ENCODE measurements at regions not wholly inside any gene's neighbourhood (a gene's known extent, or its start where the extent isn't known, plus 50 kb on each side); places are given as distances from the start of the nearest gene placed in this dataset.
"Not testable (repeated sequence)": the region's sequence is repeated elsewhere in the genome, so short reads cannot be mapped to it uniquely, and the experiment has no call there.

DNA sequence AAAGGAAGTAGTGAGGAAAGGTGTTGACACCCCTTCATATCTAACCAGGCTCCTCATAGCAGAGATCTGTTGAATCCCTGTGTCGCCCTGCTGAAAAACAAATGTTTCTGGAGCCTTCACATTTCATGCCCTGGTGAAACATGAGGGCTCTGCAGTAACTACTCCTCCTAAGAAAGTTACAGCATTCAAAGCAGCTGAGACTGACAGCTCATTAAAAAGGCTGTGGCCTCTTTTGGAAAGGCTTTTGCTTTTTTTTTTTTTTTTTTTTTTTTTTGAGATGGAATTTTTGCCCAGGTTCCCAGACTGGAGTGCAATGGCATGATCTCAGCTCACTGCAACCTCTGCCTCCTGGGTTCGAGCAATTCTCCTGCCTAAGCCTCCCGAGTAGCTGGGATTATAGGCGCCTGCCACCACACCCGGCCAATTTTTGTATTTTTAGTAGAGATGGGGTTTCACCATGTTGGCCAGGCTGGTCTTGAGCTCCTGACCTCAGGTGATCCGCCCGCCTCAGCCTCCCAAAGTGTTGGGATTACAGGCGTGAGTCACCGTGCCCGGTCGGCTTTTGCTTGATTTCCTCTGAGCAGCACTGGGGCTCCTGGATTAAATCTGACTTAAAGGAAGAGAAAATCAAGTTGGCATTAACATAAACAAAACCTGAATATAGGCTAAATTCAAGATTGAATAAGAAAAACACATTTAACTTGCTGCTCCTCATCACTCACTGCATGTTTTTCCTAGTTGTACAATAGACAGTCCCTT, 112.9 kb downstream of the PCSK1 start:
- not testable (repeated sequence) for DNase-seq (ENCODE audit: low spot score)

DNA sequence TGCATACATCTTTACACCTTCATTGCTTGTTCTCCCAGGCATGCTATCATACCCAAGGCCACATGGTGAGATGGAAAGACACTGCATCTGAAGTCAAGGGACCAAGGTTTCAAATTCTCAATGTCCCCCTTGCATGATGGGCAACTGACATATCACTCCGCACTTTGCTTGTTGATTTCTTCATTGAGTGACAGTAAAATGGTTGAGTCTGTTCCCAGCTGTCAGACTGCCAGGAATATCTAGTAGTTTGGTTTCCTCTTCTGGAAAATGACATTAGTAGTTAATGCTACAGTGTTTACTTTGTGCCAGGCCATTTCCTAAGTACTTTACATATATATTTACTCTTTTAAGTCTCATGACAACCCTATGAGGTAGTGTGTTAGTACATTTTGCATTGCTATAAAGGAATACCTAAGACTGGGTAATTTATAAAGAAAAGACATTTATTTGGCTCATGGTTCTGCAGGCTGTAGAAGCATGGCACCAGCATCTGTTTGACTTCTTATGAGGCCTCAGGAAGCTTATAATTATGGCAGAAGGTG, 114.4 kb downstream of the PCSK1 start:
- DNase-seq (ENCODE audit: low spot score), result no peak

DNA sequence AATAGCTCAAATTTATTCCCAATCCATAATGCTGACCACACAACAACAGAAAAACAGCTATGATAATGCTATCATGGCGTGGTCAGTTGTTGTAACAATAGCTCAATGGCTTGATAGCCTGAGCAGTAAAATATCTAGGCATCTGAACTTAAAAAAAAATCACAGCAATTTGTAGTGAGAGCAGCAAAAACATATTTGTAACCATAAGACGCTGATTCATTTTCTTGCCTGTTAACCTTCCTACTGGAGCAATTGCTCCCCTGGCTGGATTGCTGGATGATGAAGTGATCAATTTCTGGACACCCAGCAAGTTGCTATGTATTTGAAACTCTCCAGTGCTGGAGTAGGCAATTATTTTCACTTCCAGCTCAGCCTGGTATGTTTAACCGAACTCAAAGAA, 115.1 kb downstream of the PCSK1 start:
- DNase-seq (ENCODE audit: low spot score), result no peak

DNA sequence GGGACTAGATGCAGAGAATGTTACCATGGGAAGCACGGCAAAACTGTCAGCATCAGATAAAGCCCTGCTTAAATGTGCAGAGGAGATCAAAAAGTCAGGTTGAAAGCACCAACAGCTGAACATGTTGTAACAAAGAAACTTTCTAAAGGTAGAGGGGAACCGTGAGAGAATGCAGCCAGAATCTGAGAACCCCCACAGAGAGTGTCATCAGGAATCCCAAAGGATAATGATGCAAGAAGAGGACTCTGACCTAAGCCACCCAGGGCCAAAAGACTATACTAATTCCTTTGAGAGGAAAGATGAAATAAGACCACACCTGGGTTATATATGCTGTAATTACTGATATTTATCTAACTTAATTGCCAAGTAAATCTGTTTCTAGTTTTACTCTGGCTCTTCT, 116.6 kb downstream of the PCSK1 start:
- DNase-seq (ENCODE audit: low spot score), result no peak

DNA sequence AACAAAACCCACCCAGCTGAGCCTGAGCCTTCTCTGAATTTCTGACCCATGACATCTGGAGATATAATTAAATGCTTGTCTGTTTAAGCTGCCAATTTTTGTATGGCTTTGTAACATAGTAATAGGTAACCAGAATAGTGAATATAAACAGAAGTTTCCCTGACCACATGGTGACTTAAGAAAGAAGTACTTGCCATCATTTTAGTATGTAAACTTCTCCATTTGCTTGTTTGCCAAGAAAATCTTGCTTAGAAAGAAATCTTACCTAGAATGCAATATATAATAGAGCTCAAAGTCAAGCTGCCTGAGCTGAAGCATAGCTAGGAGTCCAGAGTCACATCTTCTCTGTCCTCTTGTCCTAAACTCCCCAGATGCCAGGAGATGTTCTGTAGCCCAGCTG, 117.0 kb downstream of the PCSK1 start:
- no peak for DNase-seq (ENCODE audit: low spot score)

DNA sequence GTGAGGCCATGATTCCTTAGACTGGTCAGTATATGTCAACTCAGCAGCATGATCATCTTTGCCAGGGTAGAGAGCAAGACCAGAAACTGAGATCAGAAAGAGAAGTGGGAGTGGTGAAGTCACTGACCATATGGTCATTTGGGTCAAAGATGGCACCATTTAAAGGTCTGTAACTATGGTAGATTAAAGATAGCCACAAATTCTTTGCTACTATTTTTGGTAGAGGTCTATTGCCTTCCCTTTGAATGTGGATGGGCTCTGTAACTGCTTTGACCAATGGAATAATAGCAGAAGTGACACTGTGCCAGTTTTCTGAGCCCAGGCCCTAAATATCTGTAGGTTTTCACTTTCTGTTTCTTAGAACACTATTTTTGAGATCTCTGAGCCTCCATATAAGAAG, 117.6 kb downstream of the PCSK1 start:
- no peak for DNase-seq (ENCODE audit: low spot score)

DNA sequence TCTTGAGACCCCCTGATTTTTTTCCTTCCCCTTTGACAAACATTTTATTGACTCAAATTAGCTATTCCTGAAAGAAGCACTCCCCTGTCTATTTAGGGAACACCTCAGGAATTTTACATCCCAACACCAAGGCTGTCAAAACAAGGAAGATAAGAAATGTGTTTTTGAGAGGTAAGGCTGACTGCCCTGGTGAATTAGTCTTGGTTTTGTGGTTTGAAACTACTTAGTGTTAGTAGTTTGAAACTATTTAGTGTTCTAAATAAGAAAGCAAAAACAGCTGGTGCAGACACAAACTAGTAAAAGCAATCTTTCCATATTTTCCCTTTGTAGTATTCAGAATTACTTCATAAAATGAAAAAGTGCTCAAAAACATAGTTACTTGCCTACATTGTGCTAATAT, 120.7 kb downstream of the PCSK1 start:
- no peak for DNase-seq (ENCODE audit: low spot score)

DNA sequence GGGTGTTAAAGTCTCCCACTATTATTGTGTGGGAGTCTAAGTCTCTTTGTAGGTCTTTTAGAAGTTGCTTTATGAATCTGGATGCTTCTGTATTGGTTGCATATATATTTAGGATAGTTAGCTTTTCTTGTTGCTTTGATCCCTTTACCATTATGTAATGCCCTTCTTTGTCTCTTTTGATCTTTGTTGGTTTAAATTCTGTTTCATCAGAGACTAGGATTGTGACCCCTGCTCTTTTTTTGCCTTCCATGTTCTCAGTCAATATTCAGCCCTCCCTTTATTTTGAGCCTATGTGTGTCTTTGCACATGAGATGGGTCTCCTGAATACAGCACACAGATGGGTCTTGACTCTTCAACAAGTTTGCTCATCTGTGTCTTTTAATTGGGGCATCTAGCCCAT, 126.0 kb downstream of the PCSK1 start:
- not testable (repeated sequence) for DNase-seq (ENCODE audit: low spot score)

DNA sequence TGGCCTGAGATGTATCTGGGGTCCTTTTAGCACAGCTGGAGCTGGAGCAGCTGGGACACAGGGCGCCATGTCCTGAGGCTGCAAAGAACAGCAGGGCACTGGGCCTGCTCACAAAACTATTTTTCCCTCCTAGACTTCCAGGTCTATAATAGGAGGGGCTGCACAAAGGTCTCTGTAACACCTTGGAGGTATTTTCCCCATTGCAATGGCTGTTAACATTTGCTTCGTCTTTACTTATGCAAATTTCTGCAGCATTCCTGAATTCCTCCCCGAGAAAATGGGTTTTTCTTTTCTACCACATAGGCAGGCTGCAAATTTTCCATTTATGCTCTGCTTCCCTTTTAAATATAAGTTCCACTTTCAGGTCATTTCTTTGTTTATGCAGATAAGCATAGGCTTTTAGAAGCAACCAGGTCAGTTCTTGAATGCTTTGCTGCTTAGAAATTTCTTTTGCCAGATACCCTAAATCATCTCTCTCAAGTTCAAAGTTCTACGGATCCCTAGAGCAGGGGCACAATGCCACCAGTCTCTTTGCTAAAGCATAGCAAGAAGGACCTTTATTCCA, 130.8 kb downstream of the PCSK1 start:
- no peak for DNase-seq (ENCODE audit: low spot score)

DNA sequence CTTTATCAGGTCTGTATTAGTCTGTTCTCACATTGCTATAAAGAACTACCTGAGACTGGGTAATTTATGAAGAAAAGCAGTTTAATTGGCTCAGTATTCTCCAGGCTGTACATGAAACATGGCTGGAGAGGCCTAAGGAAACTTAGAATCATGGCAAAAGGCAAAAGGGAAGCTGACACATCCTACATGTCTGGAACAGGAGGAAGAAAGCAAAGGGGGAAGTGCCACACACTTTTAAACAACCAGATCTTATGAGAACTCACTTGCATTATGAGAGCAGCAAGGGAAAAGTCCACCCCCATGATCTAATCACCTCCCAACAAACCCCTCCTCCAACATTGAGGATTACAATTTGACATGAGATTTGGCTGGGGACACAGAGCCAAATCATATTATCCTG, 132.1 kb downstream of the PCSK1 start:
- DNase-seq (ENCODE audit: low spot score), result no peak

DNA sequence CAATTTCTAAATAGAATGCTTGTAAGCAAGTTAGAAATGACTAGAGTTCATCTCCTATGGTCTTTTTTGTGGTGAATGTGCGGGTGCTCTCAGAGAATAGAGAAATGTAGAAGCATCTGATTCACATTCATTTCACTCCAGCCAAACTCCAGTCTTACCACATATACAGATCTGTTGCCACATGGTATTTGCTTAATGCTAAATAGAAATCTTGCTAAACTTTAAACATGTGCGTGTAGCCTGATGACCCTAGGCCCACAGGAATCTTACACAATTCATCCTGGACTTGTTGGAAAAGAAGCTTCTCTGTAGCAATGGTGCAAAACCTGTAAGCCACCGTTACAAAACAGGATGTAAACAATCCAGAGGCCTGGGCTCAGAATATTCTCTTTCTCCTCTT, 135.2 kb downstream of the PCSK1 start:
- no peak for DNase-seq (ENCODE audit: low spot score)

DNA sequence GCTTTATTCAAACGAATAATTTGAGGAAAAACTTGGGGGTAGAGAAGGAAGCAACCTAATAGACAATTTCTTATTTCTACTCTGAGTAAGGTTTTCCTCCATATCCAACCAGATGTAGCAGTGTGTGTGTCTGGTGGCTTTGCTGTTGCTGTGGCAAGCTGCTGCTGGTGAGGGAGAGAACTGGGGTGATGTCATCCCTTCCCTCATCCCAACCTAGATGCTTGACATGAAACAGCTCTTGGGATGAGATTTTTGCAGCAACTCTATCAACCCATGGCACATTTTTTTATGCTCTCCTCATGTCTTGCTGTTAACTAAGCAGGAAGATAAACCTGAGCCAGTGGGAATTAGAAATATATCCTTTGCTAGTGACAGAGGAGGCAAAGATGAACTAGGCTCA, 135.8 kb downstream of the PCSK1 start:
- no peak for DNase-seq (ENCODE audit: low spot score)

DNA sequence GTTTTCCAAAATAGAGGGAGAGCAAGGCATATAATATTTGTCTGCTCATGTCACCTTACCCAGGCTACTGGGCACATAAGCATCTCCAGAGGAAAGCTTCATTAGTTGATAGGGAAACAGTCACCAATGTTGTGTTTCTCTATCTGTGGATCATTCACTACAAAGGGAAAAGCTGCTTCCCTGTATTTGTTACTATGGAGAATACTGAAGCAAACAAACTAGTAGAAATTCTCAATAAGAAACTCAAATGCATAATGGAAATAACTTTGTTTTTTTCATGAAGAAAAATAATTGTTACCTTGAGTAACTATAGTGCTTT, 138.2 kb downstream of the PCSK1 start:
- DNase-seq (ENCODE audit: low spot score), result no peak

DNA sequence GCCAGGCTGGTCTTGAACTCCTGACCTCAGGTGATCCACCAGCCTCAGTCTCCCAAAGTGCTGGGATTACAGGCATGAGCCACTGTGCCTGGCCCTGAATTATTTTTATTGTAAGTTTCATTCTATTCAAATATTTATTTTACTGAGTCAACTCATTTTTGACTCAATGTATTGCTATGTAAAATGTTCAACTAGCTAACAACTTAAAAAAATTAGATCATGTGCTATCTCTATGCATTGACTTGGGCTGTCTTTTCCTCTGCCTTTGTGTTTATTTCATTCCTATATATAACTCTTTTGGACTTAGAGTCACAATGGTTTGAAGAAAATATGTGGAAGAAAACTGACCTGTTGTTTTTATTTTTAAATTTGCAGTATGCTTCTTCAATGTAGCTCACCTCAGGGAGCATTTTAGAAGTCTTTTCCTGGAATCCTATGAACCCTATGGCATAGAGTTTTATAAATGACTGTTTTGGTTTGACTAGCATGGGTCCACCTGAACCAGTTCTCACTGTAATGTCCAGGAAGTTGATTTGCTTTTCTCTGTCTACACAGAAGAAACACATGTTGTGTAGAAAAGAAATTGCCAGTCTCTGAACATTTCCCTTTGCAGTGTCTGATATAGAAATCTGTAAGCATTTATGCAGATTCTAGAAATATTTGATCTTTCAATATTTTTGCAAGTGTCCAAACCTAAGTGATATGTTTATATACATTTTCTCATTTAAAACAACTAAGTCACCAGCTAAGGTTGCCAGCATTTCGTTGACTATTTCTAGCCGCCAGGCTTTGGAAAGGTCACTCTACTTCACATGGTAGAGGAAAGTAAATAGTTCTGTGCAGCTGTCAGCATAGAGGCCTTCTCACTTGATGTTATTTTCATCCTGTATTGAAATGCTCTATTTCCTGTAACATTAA, 138.8 kb downstream of the PCSK1 start:
- no peak for DNase-seq (ENCODE audit: low spot score)

DNA sequence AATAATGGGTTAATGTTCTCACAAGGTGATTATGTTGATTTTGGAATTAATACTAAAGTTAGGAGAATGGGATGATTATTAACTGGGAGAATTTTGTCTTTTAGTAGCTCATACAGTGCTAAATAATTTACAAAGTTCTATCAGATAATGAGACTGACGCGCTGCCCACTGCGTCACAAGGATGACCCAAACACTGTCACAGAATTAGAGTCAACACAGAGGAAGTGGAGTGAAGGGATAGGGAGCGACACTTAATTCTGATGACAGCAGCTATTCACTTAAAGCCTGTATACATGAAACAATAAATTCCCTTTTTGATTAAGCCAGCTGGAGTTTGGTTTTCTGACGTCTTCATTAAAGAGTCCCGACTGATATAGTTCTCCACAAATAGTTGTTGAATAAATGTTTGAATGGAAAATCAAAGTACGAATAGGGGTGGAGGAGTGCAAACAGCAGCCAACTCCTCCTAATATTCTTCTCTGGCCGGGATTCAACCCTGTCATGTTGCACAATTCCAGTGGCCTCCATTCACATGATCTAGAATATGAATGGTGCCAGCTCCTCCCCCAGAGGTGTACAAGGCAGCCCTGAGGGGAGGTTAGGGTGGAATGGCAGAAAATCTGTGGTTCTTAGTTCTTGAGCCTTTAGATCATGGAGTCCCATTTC, 140.3 kb downstream of the PCSK1 start:
- DNase-seq (ENCODE audit: low spot score), result no peak

DNA sequence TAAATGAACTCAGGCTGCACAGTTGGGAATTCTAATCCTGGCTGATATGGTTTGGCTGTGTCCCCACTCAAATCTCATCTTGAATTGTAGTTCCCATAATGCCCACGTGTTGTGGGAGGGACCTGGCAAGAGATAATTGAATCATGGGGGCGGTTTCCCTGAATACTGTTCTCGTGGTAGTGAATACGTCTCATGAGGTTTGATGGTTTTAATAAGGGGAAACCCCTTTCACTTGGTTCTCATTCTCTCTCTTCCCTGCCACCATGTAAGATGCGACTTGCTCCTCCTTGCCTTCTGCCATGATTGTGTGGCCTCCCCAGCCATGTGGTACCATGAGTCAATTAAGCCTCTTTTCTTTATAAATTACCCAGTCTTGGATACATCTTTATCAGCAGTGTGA, 143.8 kb downstream of the PCSK1 start:
- DNase-seq (ENCODE audit: low spot score), result not testable (repeated sequence)

DNA sequence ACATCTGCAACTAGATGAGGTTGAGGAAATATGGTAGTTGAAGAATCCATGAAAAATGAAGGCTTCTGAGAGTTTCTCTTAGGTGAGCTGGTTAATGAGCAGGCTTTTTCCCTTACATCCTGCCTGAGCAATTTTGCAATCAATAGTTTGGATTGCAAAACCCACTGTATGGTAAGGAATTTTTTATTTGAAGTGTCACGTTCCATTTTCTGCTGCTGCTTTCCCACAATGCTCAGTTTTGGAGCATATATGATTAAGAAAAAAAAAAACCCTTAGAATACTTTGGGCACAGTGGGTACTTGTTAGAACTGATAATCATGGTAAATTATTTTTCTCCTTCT, 144.2 kb downstream of the PCSK1 start:
- DNase-seq (ENCODE audit: low spot score), result no peak

DNA sequence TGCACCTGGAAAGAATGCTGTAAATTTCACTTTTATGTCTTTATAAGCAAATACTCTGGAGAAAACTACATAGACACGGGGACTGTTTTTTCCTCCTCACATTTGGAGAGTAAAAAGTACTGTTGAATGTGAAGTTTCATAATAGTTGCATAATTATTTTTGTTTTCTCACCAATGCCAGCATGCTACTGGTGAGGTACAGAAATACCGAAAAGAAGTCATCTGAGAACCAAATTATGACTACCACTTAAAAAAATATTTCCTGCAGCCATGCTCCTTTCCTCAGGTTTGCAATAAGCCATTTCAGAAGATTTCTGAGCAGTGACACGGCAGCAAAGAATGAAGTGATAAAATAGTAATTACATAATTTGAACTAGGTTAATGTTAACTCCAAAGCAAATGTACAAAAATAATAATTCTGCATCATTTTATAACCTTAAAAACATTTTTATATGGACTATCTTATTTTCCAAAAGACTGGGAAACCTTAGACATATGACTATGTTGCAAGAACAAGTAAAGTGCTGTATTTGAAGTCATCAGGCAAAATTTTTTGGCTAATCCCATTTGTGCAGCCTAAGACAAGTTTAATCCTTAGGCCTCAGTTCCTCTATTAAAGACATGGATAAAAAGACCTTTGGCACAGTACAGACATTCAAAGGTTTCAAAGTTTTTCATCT, 144.7 kb downstream of the PCSK1 start:
- no peak for DNase-seq (ENCODE audit: low spot score)

DNA sequence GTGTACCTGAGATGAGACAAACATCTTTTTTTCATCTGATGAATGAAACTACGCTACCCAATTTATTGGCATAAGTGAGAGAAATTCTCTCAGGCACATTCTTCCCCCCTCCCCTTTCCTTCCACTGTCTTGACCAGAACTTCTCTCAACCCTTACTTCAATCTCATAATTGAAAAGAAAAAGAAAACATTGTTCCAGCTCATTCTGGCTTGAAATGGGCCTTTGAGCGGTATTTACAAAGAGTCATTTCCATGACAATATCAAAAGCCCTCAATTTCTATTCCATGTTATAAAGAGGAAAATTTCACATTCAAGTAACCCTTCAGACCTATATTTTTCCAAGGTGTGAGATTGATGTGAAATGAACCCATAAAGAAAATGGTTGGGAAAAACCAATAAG, 145.9 kb downstream of the PCSK1 start:
- no peak for DNase-seq (ENCODE audit: low spot score)

DNA sequence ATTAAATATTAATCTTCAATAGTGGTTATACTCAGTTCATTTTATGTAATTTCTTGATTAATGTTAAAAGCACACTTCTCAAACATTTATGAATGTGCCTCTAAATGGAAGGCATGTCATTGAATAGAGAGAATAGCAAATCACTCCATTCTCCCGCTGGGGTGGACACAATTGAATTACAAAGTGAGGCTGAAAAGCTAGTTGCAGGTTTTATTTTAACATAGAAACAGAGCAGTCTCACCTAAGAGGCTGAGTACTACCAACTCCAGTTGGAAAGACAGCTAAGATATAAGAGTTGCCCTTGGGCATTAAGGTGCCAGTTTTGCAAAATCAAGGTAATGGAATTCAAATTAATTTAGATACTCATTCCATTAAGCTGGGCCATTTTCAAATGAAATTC, 147.2 kb downstream of the PCSK1 start:
- no peak for DNase-seq (ENCODE audit: low spot score)

DNA sequence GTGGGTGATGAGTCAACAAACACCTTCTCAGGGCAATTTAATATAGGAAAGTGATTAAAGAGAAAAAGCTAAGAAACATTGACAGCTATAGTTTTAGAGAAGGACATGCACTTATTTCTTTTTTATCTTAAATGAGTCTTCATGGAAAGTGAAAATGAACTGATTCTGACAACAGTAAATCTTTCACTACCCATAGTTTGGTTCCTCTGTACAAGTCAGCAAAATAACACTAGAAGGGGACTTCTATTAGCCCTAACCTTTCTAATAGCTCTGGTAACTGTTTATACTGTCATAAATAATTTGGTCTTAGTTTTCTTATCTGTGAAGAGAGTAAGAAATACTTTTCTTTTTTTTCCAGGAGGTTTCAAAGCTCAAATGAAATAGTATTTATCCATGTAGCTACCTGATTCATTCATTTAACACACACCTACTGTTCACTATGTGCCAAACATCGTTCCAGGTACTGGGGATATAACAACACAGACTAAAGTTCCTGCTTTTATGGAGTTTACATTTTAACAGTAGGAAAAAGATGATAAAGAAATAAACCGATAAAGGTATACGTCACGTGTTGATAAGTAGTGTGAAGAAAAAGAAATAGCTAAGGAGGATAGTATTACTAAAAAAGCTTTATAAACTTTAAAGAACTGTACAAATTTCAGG, 148.2 kb downstream of the PCSK1 start:
- no peak for DNase-seq (ENCODE audit: low spot score)
